H9 (cell line): ENCODE measurements at regions not wholly inside any gene's neighbourhood (a gene's known extent, or its start where the extent isn't known, plus 50 kb on each side); places are given as distances from the start of the nearest gene placed in this dataset.
A peak's percentile ranks its signal among the peaks of the same experiment; 100 is the strongest.

Experiments
- DNase-seq: peaks from one replicate; pipeline ENCODE4 v3.0.0-alpha.2; 2017
- H2AFZ ChIP-seq: one replicate; pipeline ENCODE4 v1.6.1; 2013; ENCODE audit warnings: mild to moderate bottlenecking, low read length, control low read depth, moderate library complexity
- H2AK5ac ChIP-seq: 2 replicates; pipeline ENCODE4 v1.6.1; 2013; ENCODE audit warnings: low read length, control low read depth, mixed read lengths; ENCODE audit not compliant: insufficient read length
- H2BK120ac ChIP-seq: one replicate; pipeline ENCODE4 v1.6.1; 2013; ENCODE audit warnings: low read depth, mild to moderate bottlenecking, low read length, control low read depth, inconsistent platforms; ENCODE audit not compliant: poor library complexity, severe bottlenecking
- H2BK12ac ChIP-seq: 2 replicates; pipeline ENCODE4 v1.6.1; 2013; ENCODE audit warnings: low read length, control low read depth, mixed read lengths, low read depth; ENCODE audit not compliant: insufficient read length
- H2BK15ac ChIP-seq: 2 replicates; pipeline ENCODE4 v1.6.1; 2013; ENCODE audit warnings: low read depth, low read length, control low read depth
- H2BK20ac ChIP-seq: one replicate; pipeline ENCODE4 v1.6.1; 2013; ENCODE audit warnings: low read depth, mild to moderate bottlenecking, low read length, control low read depth, inconsistent platforms; ENCODE audit not compliant: poor library complexity, severe bottlenecking
- H2BK5ac ChIP-seq: 2 replicates; pipeline ENCODE4 v1.6.1; 2013; ENCODE audit warnings: low read length, control low read depth, mixed read lengths; ENCODE audit not compliant: insufficient read length
- H3K14ac ChIP-seq: 2 replicates; pipeline ENCODE4 v1.6.1; 2013; ENCODE audit warnings: low read length, control low read depth; ENCODE audit not compliant: insufficient read depth
- H3K18ac ChIP-seq: 2 replicates; pipeline ENCODE4 v1.6.1; 2013; ENCODE audit warnings: low read depth, mild to moderate bottlenecking, mixed read lengths, low read length, control low read depth; ENCODE audit not compliant: insufficient read length
- H3K23ac ChIP-seq: 2 replicates; pipeline ENCODE4 v1.6.1; 2013; ENCODE audit warnings: low read length, control low read depth, mixed read lengths, low read depth; ENCODE audit not compliant: insufficient read length
- H3K23me2 ChIP-seq: 2 replicates; pipeline ENCODE4 v1.6.1; 2013; ENCODE audit warnings: low read depth, mild to moderate bottlenecking, mixed read lengths, low read length, control low read depth; ENCODE audit not compliant: insufficient read length, poor library complexity, severe bottlenecking
- H3K27ac ChIP-seq: 2 replicates; pipeline ENCODE4 v1.5.1; 2013; ENCODE audit warnings: low read length, control low read depth, mixed read lengths, low read depth; ENCODE audit not compliant: insufficient read length
- H3K27me3 ChIP-seq: 2 replicates; pipeline ENCODE4 v1.6.1; 2013; ENCODE audit warnings: low read length, control low read depth, inconsistent platforms; ENCODE audit not compliant: insufficient read depth
- H3K4ac ChIP-seq: 2 replicates; pipeline ENCODE4 v1.6.1; 2013; ENCODE audit warnings: low read depth, mild to moderate bottlenecking, control low read depth, inconsistent platforms, low read length, moderate library complexity
- H3K4me1 ChIP-seq: 2 replicates; pipeline ENCODE4 v1.6.1; 2013; ENCODE audit warnings: low read length, control low read depth, inconsistent platforms; ENCODE audit not compliant: insufficient read depth
- H3K4me2 ChIP-seq: 2 replicates; pipeline ENCODE4 v1.6.1; 2013; ENCODE audit warnings: low read length, control low read depth, mixed read lengths; ENCODE audit not compliant: insufficient read length, insufficient read depth
- H3K56ac ChIP-seq: 2 replicates; pipeline ENCODE4 v1.6.1; 2013; ENCODE audit warnings: low read depth, mild to moderate bottlenecking, mixed read lengths, low read length, control low read depth; ENCODE audit not compliant: insufficient read length
- H3K79me1 ChIP-seq: 2 replicates; pipeline ENCODE4 v1.6.1; 2013; ENCODE audit warnings: low read depth, mild to moderate bottlenecking, moderate library complexity, low read length, control low read depth, inconsistent platforms; ENCODE audit not compliant: insufficient read depth, poor library complexity, severe bottlenecking
- H3K79me2 ChIP-seq: 2 replicates; pipeline ENCODE4 v1.6.1; 2013; ENCODE audit warnings: low read length, control low read depth, inconsistent platforms; ENCODE audit not compliant: insufficient read depth
- H3K9ac ChIP-seq: 2 replicates; pipeline ENCODE4 v1.6.1; 2013; ENCODE audit warnings: low read length, control low read depth, mixed read lengths; ENCODE audit not compliant: insufficient read length; ENCODE audit errors: extremely low read depth
- H3K9me3 ChIP-seq: one replicate; pipeline ENCODE4 v1.6.1; 2013; ENCODE audit warnings: low read depth, low read length, inconsistent platforms; ENCODE audit not compliant: control insufficient read depth
- H3T11ph ChIP-seq: one replicate; pipeline ENCODE4 v1.6.1; 2013; ENCODE audit warnings: mild to moderate bottlenecking, low read length, control low read depth, inconsistent platforms
- H4K20me1 ChIP-seq: one replicate; pipeline ENCODE4 v1.6.1; 2013; ENCODE audit not compliant: control insufficient read depth, insufficient read length, insufficient read depth
- H4K5ac ChIP-seq: 2 replicates; pipeline ENCODE4 v1.6.1; 2013; ENCODE audit warnings: low read depth, mild to moderate bottlenecking, mixed read lengths, low read length, control low read depth; ENCODE audit not compliant: insufficient read length
- H4K8ac ChIP-seq: replicated peaks from 2 replicates; pipeline ENCODE4 v1.6.1; 2013; ENCODE audit warnings: low read length, control low read depth, mixed read lengths, low read depth; ENCODE audit not compliant: insufficient read length
- H4K91ac ChIP-seq: 2 replicates; pipeline ENCODE4 v1.6.1; 2013; ENCODE audit warnings: low read depth, mild to moderate bottlenecking, moderate library complexity, mixed read lengths, low read length, control low read depth; ENCODE audit not compliant: insufficient read length
- H3K27ac Mint-ChIP-seq, 3 experiments: 2 replicates in 2 of 3; 3 replicates in 1 of 3; pipeline ENCODE4 v1.8.0; 2020 to 2021; ENCODE audit warnings: mixed read lengths in 3 of 3, mild to moderate bottlenecking in 1 of 3, moderate library complexity in 1 of 3
- H3K27me3 Mint-ChIP-seq: 2 replicates; pipeline ENCODE4 v1.8.0; 2021; ENCODE audit warnings: low read depth, mild to moderate bottlenecking, moderate library complexity, mixed read lengths
- H3K36me3 Mint-ChIP-seq, 3 experiments: 2 replicates in 2 of 3; 3 replicates in 1 of 3; pipeline ENCODE4 v1.8.0; 2020 to 2021; ENCODE audit warnings: low read depth in 3 of 3, mixed read lengths in 3 of 3; ENCODE audit not compliant: insufficient read depth in 1 of 3
- H3K4me1 Mint-ChIP-seq, 2 experiments: 2 replicates each; pipeline ENCODE4 v1.8.0; 2020; ENCODE audit warnings: mixed read lengths in 2 of 2
- H3K4me3 Mint-ChIP-seq, 2 experiments: 2 replicates in 1 of 2; 3 replicates in 1 of 2; pipeline ENCODE4 v1.8.0; 2020 to 2021; ENCODE audit warnings: mild to moderate bottlenecking in 2 of 2, mixed read lengths in 2 of 2, moderate library complexity in 1 of 2
- H3K9me3 Mint-ChIP-seq, 2 experiments: 2 replicates in 1 of 2; 3 replicates in 1 of 2; pipeline ENCODE4 v1.8.0; 2020; ENCODE audit warnings: mild to moderate bottlenecking in 2 of 2, mixed read lengths in 2 of 2, moderate library complexity in 1 of 2
- CTCF ChIP-seq: fragments of 200-600 bp; sonication (generic); conservative IDR thresholded peaks from 3 replicates; pipeline ENCODE4 v1.8.0; 2021; ENCODE audit warnings: antibody characterized with exemption, mild to moderate bottlenecking
- WGBS: extraction: QIAGEN DNeasy Blood & Tissue Kit; methylation state at CpG from one replicate; pipeline ENCODE4 v1.1.7; 2013; ENCODE audit warnings: missing lambda C conversion rate, low lambda C conversion rate, mixed read lengths; ENCODE audit not compliant: insufficient read length; ENCODE audit errors: extremely low coverage; 5-methylcytosine and 5-hydroxymethylcytosine counted together

GRCh38 chr3:23709987-23710386 lies 95.8 kb upstream of the UBE2E1 start:
- no peak overlapping the region for H3K27ac ChIP-seq
- peak overlapping the region; percentile 32; the same call in 1 of the 2 replicates for H3K14ac ChIP-seq
- H2BK5ac ChIP-seq, result no peak overlapping the region
- H3K27me3 ChIP-seq, result no peaks in the 10 kb centered on the region
- no peak overlapping the region for H3K4me2 ChIP-seq
- H2BK12ac ChIP-seq, result no peak overlapping the region
- no CpG with 5 or more reads among the region's 2 CpGs for WGBS
- no peak for TF ChIP-seq CTCF
- no peaks in the 10 kb centered on the region for H3K79me1 ChIP-seq
- H2BK15ac ChIP-seq, result no peak overlapping the region
- H4K20me1 ChIP-seq, result no peaks in the 10 kb centered on the region
- no peak overlapping the region for H4K8ac ChIP-seq
- H3K27ac Mint-ChIP-seq, result peak overlapping the region; percentile 8 to 86 (median 81); a peak in 5 of 7 replicates
- H4K5ac ChIP-seq, result no peak overlapping the region
- no peak overlapping the region for H3K9ac ChIP-seq
- H3K9me3 Mint-ChIP-seq, result no peaks in the 10 kb centered on the region
- no peak overlapping the region for H2AK5ac ChIP-seq
- H3K4me3 Mint-ChIP-seq, result no peak overlapping the region
- no peak overlapping the region for H2AFZ ChIP-seq
- peaks cover 28 to 40% of the 10 kb centered on the region in 2 experiments for H3K4me1 Mint-ChIP-seq
- H3K18ac ChIP-seq, result peak overlapping the region; percentile 49
- peak overlapping the region; percentile 80 for H2BK120ac ChIP-seq
- H2BK20ac ChIP-seq, result no peak overlapping the region
- no peak overlapping the region for H3T11ph ChIP-seq
- peak overlapping the region; percentile 92 for H4K91ac ChIP-seq
- H3K56ac ChIP-seq, result no peak overlapping the region
- peaks cover 5% of the 10 kb centered on the region for H3K4me1 ChIP-seq
- no peaks in the 10 kb centered on the region for H3K9me3 ChIP-seq
- no peak overlapping the region for H3K23ac ChIP-seq
- peaks cover 1% of the 10 kb centered on the region; the same call in 1 of the 2 replicates for H3K27me3 Mint-ChIP-seq
- no peak for DNase-seq
- no peak overlapping the region; the same call in 1 of the 2 replicates for H3K4ac ChIP-seq
- no peaks in the 10 kb centered on the region for H3K23me2 ChIP-seq
- H3K36me3 Mint-ChIP-seq, result no peaks in the 10 kb centered on the region
- H3K79me2 ChIP-seq, result no peaks in the 10 kb centered on the region
